LoVo (cell line): ENCODE measurements at regions not wholly inside any gene's neighbourhood (a gene's known extent, or its start where the extent isn't known, plus 50 kb on each side); places are given as distances from the start of the nearest gene placed in this dataset.

Source experiments
- DNase-seq: peaks from one replicate; pipeline ENCODE4 v3.0.0-alpha.2; 2016; ENCODE audit warnings: low spot score

DNA sequence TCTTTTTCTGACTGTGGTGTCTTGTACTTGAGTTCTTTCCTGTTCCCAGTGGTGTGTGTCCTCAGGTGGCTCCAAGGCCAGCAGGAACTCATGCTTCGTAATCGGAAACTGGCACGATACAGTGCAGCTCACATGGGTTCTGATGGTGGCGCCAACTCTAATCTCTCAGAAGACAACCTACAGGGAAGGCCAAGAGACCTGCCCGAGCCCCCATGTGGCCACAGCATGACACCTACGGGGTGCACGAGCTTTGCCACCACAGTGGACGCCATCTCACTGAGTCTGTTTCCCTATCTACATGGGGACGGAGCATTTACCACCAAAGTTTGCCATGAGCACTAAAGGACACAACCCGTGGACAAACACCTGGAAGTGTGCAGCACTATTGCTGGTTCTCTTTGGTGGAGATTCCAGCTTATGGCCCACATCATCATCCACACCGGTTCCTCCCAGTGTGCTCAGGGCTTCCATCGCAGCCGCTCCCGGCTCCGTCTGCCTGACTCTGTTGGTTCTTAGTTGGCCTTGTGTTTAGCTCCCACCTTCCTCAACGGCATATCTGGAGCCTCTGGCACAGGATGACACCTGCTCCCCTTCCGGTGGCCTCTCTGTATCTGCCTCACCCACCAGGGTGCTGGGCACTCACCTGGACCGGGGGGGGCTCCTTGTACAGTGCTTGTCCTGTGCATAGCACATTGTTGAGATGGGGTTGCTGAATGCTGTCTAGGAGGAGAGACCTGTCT is 586.6 kb upstream of the MKI67 start:
- no peak for DNase-seq

DNA sequence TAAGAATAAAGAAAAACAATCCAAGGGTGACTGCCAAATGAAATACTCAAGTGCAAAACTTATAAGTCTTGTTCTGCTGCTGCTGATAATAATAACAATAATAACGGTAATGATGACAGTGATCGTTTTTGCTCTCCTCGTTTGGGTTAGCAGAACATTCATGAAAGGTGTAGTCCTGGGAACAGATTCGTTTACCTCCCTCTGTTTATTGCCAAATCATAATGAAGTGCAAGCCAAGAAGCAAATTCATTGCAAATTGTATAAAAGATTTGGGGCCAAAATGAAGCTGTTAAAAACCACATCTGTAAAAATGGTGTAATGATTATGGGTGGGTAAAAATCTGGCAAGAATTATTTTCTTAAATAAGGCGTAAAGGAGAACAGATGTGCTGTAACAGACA is 587.2 kb upstream of the MKI67 start:
- DNase-seq: no peak

DNA sequence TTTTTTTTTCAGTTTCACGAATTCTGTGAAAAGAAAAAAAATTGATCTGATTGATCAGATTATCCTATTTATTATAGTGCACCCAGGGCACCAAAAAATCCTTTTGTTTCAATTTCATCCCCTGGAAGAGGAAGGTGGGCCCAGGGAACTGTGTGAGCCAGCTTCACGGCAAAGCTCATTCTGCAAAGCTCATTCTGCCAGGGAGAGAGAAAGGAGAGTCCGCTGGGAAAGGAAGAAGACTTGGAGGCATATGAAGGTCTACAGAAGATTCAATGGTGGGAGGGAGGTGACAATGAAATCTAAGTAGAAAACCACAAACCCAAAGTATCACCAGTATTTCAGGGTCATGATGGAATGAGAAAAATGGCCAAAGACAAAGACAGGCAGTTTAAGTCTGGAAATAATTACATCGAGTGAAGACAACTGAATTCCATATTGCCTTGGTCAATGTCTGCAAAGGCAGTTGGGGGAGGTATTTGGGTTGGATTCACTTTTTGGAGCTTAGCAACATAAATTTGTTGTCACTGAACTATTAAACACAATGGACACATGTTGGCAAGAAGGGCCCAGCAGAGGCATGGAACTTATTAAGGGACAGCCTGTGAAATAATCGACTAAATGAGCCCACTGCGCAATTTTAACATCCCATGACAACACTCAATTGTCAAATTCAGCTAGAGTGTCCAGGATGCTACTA is 587.8 kb upstream of the MKI67 start:
- no peak for DNase-seq

DNA sequence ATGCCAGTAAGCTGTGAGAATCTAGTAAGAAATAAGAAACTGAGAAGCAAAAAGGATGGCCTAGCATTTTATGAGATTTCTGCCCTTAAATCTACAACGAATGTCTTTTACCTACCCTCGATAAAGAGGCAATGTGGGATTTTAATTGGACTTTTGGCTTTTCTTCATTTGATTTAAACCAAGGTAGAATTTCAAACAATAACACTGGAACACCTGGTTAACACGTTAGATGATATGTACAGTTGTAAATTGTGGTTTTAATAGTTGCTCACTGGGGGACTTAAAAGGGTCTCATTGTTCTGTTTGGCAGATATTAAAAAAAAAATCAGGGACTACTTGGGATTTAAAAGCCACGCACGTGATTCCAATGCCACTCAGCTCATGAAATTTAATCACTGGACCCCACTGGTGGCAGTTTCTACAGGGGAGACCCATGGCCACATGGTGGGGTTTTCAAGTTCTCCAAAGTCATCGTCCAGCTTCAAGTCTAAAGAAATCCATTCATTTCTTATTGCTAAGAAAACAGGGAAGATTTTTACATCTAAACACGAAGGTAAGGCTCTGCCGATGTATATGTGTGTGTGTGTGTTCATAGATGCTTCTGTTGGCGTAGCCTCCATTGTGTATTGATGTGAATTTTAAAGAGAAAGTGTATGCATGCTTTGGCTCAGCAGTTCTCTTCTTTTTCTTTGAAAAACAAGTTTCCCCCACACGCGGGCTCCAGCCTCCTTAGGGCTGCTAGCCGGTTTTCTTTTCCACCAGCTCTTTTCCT is 588.6 kb upstream of the MKI67 start:
- no peak for DNase-seq

DNA sequence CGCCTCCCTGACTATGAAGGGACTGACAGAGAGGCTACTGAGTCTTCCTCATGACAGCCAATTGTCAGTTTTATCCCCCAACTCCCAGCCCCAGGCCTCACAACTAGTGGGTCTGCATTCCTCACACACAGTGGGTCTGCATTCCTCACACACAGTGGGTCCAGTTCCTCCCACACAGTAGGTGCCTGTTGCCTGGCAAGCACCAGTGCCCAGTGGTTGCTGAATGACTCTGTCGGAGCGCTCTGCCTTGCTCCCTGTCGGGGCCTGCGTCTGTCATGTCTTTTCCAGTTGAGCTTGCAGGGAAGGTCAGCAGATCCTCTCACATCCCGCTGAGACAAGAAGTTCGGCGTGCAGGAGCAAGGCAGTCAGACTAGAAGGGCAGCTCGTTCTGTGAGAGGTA is 590.0 kb upstream of the MKI67 start:
- no peak for DNase-seq

DNA sequence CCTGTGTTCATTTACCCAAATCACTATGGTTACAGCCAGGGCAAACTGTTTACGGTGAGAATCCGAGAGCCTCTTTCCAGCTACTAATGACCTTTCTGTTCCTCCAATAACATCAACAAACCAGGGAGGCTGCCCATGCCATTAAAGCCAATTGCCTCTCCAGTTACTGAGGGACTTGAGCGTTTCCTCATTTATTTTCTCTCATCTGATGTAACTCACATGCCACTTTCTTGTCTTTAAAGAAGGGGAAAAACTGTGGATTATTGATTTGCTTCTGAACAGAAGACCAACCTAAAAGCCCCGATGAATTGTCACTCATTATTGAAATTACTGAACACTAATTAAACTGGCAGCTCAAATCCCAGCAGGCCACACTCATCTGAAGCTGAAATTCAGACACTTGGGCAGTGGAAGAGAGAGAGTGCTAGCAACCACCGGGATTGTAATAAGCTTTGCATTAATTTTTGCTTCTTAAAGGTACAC is 595.8 kb upstream of the MKI67 start:
- no peak for DNase-seq

DNA sequence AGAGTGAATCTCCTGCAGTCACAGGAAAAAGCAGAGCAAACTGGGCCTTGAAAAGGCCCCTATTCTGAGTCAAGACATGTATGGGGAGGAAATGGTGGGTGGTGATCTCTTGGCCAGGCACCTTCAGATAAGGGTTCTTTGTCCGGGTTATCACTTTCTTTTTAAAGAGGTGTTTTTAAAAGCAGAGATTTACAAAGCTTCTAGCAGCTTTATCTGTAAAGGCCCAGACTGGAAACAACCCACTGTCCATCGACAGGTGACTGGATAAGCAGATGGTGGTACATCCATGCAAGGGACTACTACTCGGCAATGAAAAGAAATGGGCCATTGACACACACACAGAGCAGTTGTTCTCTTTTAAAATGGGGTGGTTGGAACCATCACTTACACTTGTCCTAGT is 596.7 kb upstream of the MKI67 start:
- no peak for DNase-seq

DNA sequence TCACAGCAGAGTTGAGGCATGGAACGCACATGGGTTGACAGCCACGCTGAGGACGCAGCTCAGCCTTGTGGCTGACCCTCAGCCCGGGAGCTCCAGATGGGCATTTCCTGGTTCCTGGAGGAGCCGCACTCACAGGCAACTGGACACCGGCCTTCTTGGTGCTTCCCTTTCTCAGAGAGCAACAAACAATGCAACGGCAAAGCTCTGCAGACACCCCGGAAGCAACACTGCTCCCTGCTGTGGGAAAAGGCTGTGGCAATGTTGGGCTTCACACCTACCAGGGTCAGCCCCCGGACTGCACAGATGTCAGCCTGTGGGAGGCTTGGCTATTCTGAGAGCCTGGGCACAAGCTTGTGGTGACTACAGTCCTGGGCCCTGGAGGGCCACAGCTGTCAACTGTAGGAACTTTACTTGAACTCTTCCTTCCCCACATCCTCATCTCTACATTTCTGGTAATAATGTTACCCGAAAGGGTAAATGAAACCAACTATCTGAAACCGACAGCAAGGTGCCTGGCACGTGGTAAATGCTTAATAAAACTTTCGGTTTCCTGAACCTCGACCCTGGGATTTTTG is 597.5 kb upstream of the MKI67 start:
- DNase-seq: no peak

DNA sequence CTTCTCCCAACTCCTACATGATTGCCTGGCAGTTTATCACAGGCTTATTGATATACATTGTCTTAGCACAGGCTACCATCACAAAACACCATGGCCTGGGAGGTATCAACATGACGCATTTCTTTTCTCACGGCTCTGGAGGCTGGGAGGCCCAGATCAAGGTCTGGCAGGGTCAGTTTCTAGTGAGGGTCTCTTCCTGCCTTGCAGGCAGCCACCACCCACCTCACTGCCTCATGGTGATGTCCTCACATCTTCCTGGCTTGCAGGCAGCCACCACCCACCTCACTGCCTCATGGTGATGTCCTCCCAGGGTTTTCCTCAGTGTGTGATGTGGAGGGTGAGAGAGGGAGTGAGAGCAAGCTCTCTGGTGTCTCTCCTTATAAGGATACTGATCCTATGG is 599.3 kb upstream of the MKI67 start:
- DNase-seq: no peak

DNA sequence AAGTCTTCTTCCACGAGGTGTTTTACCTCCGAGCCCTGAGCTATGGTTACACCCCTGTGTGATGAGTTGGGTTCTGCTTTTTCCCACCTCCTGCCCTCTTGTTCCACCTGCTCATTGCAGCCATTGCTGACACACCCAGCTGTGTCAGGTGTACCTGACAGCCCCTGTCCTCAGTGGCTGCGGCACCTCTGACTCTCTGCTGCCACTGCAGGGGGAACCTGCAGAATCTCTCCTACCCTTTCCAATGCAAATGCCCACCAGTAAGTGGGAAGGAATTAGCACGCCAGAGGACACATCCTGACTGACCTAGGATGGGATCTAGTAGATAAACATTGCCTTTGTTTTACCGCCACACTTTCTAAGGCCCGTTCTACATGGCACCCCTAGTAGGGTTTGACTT is 600.9 kb upstream of the MKI67 start:
- no peak for DNase-seq

DNA sequence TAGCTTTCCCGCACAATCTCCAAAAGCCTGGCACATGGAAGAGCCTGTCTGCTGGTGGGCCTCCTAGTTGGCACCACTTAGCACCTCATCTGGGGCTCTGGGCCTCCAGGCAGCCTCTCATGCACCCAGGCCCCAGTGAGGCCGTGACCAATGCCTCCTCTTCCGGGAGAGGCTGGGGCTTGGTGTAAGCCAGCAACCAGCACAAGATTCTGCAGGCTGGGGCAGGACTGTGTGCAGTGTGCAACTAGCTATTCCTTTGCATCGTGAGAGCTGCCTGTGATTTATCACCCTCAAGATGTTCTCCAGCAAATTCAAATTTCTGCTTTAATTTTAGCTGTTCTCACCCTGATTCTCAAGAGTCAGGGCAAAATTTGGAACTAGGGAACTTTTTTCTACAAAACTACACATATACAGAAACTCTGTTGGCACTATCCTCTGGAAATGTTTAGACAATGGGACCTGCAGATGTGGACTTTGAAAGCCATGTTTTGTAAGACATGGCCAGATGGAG is 603.7 kb upstream of the MKI67 start:
- no peak for DNase-seq

DNA sequence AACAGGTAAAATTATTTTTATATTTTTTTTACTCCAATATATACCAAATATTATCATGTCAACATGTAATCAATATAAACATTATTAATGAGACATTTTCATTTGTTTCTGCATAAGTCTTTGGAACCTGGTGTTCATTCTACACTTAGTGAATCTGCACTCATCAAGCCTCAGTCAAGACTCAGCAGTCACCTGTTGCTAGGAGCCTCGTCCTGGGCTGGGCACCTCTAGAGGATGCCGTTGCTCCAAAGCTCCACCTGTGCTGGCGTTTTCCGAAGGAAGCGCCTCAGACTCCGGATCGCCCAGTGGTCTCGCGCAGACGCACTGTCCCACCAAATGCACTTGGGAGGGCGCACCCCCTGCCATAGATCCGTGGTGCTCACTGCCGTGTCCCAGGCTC is 604.7 kb upstream of the MKI67 start:
- DNase-seq: no peak

DNA sequence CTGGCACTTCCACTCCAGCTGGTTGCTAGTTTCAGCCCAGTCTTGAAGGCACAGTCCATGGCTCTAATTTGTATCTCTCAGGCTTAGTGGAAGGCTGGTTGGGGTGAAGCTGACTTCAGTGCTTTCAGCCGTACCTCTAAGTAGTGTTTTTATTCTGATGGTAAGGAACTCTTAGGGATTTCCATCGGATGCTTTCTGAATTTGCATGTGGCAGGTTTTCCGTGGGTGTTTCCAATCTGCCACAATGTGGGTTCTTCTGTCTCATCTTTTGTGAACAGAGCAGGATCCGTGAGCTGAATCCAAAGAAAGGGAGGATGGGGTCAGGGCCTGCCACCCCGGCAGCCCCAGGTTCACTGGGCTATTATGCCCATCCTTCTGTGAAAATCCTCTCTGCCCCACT is 607.9 kb upstream of the MKI67 start:
- DNase-seq: no peak

DNA sequence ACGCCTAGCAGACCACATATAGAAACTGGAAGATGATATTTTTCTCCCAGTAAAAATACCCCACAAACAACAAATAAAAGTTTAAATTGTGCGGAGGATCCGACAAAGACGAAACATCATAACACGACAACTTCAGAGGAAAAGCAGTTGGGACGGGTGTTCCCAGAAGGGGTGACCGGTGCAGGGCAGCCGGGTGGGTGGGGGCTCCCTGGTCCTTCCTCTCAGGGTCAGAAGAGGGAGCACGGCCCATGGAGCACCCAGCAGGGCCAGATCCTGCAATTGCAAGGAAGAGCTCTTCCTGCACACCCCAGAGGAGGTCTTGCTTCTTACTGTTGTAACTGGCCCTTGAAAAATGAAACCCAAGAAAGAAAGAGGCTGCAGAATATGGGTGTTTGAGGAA is 608.5 kb upstream of the MKI67 start:
- no peak for DNase-seq

DNA sequence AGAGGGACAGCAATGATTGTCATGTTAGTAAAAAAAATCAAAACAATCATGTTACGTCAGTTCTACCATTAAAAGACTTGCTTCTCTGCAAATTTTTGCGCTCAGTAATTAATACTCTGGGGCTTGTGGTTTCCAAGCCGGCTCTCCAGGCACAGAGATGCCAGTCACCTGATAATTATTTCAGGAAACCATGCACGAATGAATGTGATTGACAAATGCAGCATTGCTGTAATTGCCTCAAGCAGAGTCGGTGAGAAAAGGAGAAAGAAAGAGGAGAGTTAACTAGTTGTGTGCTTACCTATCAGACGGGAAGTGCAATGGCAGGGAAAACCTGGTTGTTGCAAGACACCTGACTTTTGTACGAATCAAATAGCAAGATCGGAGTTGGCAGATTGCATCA is 609.8 kb upstream of the MKI67 start:
- DNase-seq: no peak

DNA sequence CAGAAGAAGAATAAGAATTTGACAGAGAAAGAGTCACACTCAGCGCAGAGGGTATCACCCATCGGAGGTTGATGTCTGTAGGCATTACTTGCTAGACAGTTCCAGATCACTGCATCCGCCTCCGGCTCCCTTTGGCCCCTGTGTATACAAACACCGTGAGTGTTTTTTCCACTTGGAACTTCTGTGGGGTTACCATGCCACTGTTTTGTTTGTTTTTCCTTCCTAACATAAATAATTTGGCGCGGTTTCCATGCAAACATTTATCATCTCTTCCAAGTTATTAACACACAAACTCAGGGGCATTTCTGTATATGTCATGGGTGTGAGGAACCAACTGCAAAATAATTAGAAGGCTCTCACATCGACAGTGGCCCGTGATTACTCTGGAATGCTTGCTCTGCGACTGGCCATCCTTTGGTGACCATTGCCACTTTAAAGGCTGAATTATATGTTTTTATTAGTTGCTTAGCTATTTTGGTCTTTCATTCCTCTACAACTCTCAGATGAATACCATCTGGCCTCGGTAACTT is 612.2 kb upstream of the MKI67 start:
- no peak for DNase-seq

DNA sequence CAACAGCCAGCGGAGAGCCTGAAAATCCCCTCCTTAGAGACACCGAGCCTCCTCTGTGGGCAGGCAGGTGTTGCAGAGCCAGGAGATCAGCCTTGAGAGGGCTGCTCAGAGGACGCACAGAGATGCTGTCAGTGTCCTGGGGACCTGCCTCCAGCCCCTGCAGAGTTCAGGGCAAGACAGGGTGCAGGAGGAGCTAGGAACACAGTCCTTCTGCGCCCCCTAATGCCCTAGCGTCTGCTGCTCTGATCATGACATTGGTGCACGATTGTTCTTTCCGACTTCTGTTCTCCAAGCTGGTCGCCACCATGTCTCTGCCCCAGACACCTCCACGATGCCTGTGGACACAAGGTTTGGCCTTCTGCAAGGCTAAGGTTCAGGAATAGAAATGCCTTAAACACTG is 613.7 kb upstream of the MKI67 start:
- DNase-seq: no peak

DNA sequence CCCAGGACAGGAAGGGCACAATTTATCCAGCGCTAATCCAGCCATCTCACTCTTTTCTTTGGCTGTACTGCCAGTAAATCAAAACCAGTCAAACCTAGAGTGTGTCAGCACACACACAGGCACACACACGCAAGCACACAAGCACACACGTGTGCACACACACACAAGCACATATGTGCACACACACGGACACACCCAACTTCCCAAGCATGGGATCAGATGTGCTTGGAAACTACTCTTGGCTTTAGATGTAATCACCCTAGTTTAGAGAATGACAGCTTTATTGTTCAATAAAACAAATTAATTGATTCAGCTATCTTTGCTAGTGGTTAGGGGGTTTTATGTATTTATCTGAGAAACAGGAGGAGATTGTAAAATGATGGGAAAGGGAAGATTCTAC is 615.0 kb upstream of the MKI67 start:
- no peak for DNase-seq

DNA sequence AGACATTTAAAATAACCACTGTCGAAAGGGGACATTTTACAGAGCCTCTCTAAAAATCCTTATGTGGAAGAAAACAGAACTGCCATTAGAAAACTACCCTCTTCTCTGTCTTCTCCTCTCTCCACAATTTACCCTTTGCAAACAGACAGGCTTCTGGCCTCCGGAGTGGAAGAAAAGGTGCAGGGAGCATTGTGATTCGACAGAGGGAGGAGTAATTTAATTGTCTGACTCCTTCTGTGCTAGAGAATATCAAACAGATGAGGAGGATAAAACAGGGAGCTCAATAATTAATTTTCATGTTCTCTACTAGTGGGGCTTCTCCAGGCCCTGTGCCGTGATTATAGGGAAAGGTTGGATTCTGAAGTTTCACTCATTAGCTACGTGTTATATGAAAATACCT is 615.5 kb upstream of the MKI67 start:
- DNase-seq: no peak

DNA sequence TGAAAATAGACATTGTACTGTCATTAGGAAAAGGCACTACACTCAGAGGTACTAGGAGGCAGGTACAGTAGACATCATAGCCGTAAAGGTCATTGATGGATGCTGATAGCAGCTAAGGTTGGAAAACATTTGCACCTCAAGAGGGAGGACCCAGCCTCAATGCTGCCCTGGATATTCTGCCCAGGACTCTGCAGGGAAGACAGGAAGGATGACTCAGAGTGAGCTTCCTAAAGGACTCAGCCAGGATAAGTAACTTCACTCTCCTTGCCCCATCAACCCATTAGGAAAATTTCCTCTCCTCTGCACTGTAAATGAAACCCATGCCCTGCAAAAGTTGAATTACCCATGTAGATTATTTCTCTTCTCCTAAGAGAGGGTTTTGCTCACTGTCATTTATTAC is 617.9 kb upstream of the MKI67 start:
- DNase-seq: no peak

DNA sequence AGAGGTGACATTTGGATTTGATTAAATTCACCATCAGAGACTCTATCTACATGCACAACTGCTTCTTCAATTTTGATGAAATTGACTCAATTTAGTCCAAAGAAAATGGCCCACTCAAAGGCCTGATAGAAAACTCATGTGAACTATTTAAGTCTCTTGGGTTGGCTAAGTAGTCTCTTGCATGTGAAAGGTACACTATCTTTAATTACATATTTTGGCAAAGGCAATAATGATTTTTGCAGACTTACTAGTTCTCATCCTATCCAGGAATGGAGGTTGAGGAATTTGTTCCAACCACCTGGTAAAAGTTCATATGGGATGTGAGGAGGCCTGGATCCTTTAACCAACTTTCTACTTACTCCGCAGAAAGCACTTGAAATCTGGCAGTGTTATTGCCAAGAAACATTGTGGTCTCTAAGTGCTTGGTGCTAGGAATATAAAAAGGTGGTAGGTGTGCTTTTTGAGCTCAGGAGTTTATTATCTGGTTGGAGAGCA is 618.6 kb upstream of the MKI67 start:
- DNase-seq: no peak
